HepG2 (cell line): ENCODE measurements at regions not wholly inside any gene's neighbourhood (a gene's known extent, or its start where the extent isn't known, plus 50 kb on each side); places are given as distances from the start of the nearest gene placed in this dataset.

Experiments used
- ATAC-seq: fragments of 200-7000 bp; cut with Tn5 transposase; 3 replicates; pipeline ENCODE4 v1.9.1; 2020; ENCODE audit warnings: mild to moderate bottlenecking, moderate library complexity
- BruUV-seq: library from RNA; stranded (reverse); fragments of 400-500 nt; replicated peaks from 2 replicates; lab custom pipeline; 2021; lab: Mats Ljungman, UMichigan
- CTCF ChIA-PET: fragments of 300-600 bp; formaldehyde crosslinking; extraction: SDS; loops from one replicate; lab custom pipeline; 2021; ENCODE audit warnings: low total read pairs, inconsistent platforms, low intra/inter-chr PET ratio; lab: Yijun Ruan, JAX
- POLR2A ChIA-PET: fragments of 350-600 bp; sonication (Branson Sonifier 250); formaldehyde crosslinking; loops from one replicate; lab custom pipeline; 2020; ENCODE audit warnings: antibody characterized with exemption, inconsistent platforms; lab: Yijun Ruan, JAX
- DNase-seq: peaks from one replicate; pipeline ENCODE4 v3.0.0-alpha.2; 2015; ENCODE audit warnings: low spot score
- FAIRE-seq: peaks from 3 replicates; lab custom pipeline; 2011; peaks lifted over from hg19 to GRCh38; lab: Jason Lieb, UNC
- H2AFZ ChIP-seq: one replicate; pipeline ENCODE4 v1.6.1; 2011; ENCODE audit warnings: low read length, inconsistent platforms
- H3K27ac ChIP-seq: fragments of 300-600 bp; 3 replicates; pipeline ENCODE4 v1.8.0; 2011; ENCODE audit warnings: mixed run types, mild to moderate bottlenecking, mixed read lengths, low read length, inconsistent platforms; ENCODE audit not compliant: insufficient read depth; ENCODE audit errors: extremely low read length
- H3K27me3 ChIP-seq, 2 experiments: fragments of 200-600 bp in 1 of 2; 2 replicates in 1 of 2; 3 replicates in 1 of 2; pipeline versions ENCODE4 v1.6.0 to v1.8.0; 2011; ENCODE audit warnings: low read length in 2 of 2, mild to moderate bottlenecking in 2 of 2, moderate library complexity in 2 of 2, inconsistent platforms in 1 of 2; ENCODE audit not compliant: insufficient read depth in 2 of 2, control insufficient read depth in 1 of 2
- H3K36me3 ChIP-seq, 2 experiments: fragments of 200-600 bp in 1 of 2; replicated peaks in 1 of 2; 2 replicates in 1 of 2; 3 replicates in 1 of 2; pipeline versions ENCODE4 v1.5.1 to v1.8.0; 2011; ENCODE audit warnings: low read length in 2 of 2, inconsistent platforms in 1 of 2; ENCODE audit not compliant: insufficient read depth in 2 of 2, control insufficient read depth in 1 of 2
- H3K4me1 ChIP-seq: 2 replicates; pipeline ENCODE4 v1.5.1; 2012; ENCODE audit warnings: low read length, inconsistent platforms; ENCODE audit not compliant: insufficient read depth
- H3K4me2 ChIP-seq: 2 replicates; pipeline ENCODE4 v1.6.0; 2011; ENCODE audit warnings: low read depth, low read length, inconsistent platforms
- H3K4me3 ChIP-seq, 3 experiments: fragments of 200-600 bp in 1 of 3; sonication (generic), shearing (Covaris generic) in 1 of 3; replicated peaks in 1 of 3; 2 replicates each; pipeline ENCODE4 v1.5.1; 2011 to 2016; ENCODE audit warnings: low read length in 3 of 3, inconsistent platforms in 2 of 3, low read depth in 2 of 3, mild to moderate bottlenecking in 2 of 3, control low read depth in 1 of 3, mixed read lengths in 1 of 3; ENCODE audit not compliant: insufficient read depth in 1 of 3
- H3K79me2 ChIP-seq: one replicate; pipeline ENCODE4 v1.6.1; 2011; ENCODE audit warnings: low read length, inconsistent platforms; ENCODE audit not compliant: insufficient read depth
- H3K9ac ChIP-seq: 2 replicates; pipeline ENCODE4 v1.6.0; 2011; ENCODE audit warnings: mild to moderate bottlenecking, low read depth, low read length, inconsistent platforms; ENCODE audit not compliant: insufficient read depth
- H3K9me3 ChIP-seq: 2 replicates; pipeline ENCODE4 v1.5.1; 2012; ENCODE audit warnings: mild to moderate bottlenecking, low read length
- H4K20me1 ChIP-seq: 2 replicates; pipeline ENCODE4 v1.6.0; 2011; ENCODE audit warnings: inconsistent platforms, mild to moderate bottlenecking, low read length, moderate library complexity; ENCODE audit not compliant: insufficient read depth
- CBX5 ChIP-seq: sonication (generic); formaldehyde crosslinking; IDR thresholded peaks from 2 replicates; pipeline ENCODE4 v1.4.0; 2020; ENCODE audit warnings: missing genetic modification reagents, borderline replicate concordance
- KAT7 ChIP-seq: IDR thresholded peaks from 2 replicates; pipeline ENCODE4 v1.6.1; 2018; ENCODE audit warnings: borderline replicate concordance, missing compliant biosample characterization
- NBN ChIP-seq: fragments of 450-650 bp; conservative IDR thresholded peaks from 2 replicates; pipeline ENCODE4 v1.6.1; 2017
- PHB2 ChIP-seq: fragments of 450-650 bp; IDR thresholded peaks from 2 replicates; pipeline ENCODE4 v1.6.1; 2018; ENCODE audit not compliant: partially characterized antibody
- SAP130 ChIP-seq: IDR thresholded peaks from 2 replicates; pipeline ENCODE4 v1.6.1; 2016; ENCODE audit warnings: low read depth
- SMAD1 ChIP-seq: sonication (generic); formaldehyde crosslinking; IDR thresholded peaks from 2 replicates; pipeline ENCODE4 v1.4.0; 2020; ENCODE audit warnings: missing genetic modification reagents, low read depth, mild to moderate bottlenecking, borderline replicate concordance
- TP53 ChIP-seq: sonication (generic); formaldehyde crosslinking; conservative IDR thresholded peaks from 2 replicates; pipeline ENCODE4 v1.4.0; 2020; ENCODE audit warnings: missing genetic modification reagents
- ZNF34 ChIP-seq: sonication (generic); formaldehyde crosslinking; IDR thresholded peaks from 2 replicates; pipeline ENCODE4 v1.4.0; 2020; ENCODE audit warnings: mild to moderate bottlenecking, missing genetic modification reagents, borderline replicate concordance
- ZNF383 ChIP-seq: sonication (generic); formaldehyde crosslinking; IDR thresholded peaks from 2 replicates; pipeline ENCODE4 v1.4.0; 2020; ENCODE audit warnings: missing genetic modification reagents, mild to moderate bottlenecking, borderline replicate concordance
- ZNF547 ChIP-seq: sonication (generic); formaldehyde crosslinking; IDR thresholded peaks from 2 replicates; pipeline ENCODE4 v1.5.1; 2020; ENCODE audit warnings: mild to moderate bottlenecking, missing genetic modification reagents
- ZNF761 ChIP-seq: sonication (generic); formaldehyde crosslinking; conservative IDR thresholded peaks from 2 replicates; pipeline ENCODE4 v1.4.0; 2020; ENCODE audit warnings: mild to moderate bottlenecking, missing genetic modification reagents
- ZNF781 ChIP-seq: sonication (generic); formaldehyde crosslinking; IDR thresholded peaks from 2 replicates; pipeline ENCODE4 v1.5.1; 2020; ENCODE audit warnings: borderline replicate concordance, mild to moderate bottlenecking, missing genetic modification reagents; ENCODE audit errors: not compliant biosample characterization
- ZSCAN29 ChIP-seq: sonication (generic); formaldehyde crosslinking; conservative IDR thresholded peaks from 2 replicates; pipeline ENCODE4 v1.4.0; 2020; ENCODE audit warnings: mild to moderate bottlenecking, missing genetic modification reagents
- WGBS: methylation state at CpG from one replicate; pipeline ENCODE4 v1.1.6; 2017; ENCODE audit warnings: low lambda C conversion rate; 5-methylcytosine and 5-hydroxymethylcytosine counted together
- in situ Hi-C: cut with HindIII; loops from 2 replicates; pipeline ENCODE4 v1.10.0; 2017; ENCODE audit warnings: low pct_unique_long_range_greater_than_20kb; ENCODE audit not compliant: extremely low pct_ligation_motif_present
- intact Hi-C: fragments of 100-400 bp; cut with micrococcal nuclease; formaldehyde crosslinking; loops from one replicate; pipeline ENCODE4 v1.10.0; 2022; ENCODE audit not compliant: unreplicated experiment
- TF ChIP-seq, protein P1 (sequence below): sonication (generic); formaldehyde crosslinking; IDR thresholded peaks from 2 replicates; pipeline ENCODE4 v1.5.1; 2020; ENCODE audit warnings: mild to moderate bottlenecking, missing genetic modification reagents
- TF ChIP-seq, protein P2 (sequence below): sonication (generic); formaldehyde crosslinking; IDR thresholded peaks from 2 replicates; pipeline ENCODE4 v1.5.1; 2020; ENCODE audit warnings: missing genetic modification reagents, mild to moderate bottlenecking, borderline replicate concordance
- TF ChIP-seq, protein P3 (sequence below): sonication (generic); formaldehyde crosslinking; IDR thresholded peaks from 2 replicates; pipeline ENCODE4 v1.4.0; 2020; ENCODE audit warnings: low read depth, mild to moderate bottlenecking, missing genetic modification reagents
- TF ChIP-seq, protein P4 (sequence below): sonication (generic); formaldehyde crosslinking; IDR thresholded peaks from 2 replicates; pipeline ENCODE4 v1.8.0; 2023; ENCODE audit warnings: mild to moderate bottlenecking, missing genetic modification reagents
- TF ChIP-seq, protein P5 (sequence below): sonication (generic); formaldehyde crosslinking; IDR thresholded peaks from 2 replicates; pipeline ENCODE4 v1.9.0; 2021; ENCODE audit warnings: missing genetic modification reagents, borderline replicate concordance

DNA sequence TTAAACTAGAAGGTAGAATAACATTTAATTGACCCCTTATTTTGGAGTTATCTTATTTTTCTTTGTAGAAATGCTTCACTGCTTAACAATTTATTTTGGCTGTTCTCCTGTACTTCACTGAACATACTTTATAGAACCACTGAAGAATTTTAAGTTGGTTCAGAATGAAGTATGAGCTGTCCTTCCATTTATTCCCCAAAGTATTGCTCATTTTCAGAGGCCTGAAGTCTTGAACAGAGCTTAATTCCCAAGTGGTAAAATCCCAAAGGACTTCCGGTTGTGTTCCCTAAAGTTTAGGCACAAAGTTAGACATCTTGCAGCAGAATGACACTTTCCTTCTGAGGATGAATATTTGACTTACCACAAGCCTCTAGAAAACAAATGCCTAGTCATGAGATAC lies 233.3 kb downstream of the TINAG start (continued):
- TF ChIP-seq PHB2, result no peak
- no peak for TF ChIP-seq TP53 (CRISPR knock-in tag)
- no peak for TF ChIP-seq SMAD1 (CRISPR knock-in tag)
- TF ChIP-seq, protein P1, sequence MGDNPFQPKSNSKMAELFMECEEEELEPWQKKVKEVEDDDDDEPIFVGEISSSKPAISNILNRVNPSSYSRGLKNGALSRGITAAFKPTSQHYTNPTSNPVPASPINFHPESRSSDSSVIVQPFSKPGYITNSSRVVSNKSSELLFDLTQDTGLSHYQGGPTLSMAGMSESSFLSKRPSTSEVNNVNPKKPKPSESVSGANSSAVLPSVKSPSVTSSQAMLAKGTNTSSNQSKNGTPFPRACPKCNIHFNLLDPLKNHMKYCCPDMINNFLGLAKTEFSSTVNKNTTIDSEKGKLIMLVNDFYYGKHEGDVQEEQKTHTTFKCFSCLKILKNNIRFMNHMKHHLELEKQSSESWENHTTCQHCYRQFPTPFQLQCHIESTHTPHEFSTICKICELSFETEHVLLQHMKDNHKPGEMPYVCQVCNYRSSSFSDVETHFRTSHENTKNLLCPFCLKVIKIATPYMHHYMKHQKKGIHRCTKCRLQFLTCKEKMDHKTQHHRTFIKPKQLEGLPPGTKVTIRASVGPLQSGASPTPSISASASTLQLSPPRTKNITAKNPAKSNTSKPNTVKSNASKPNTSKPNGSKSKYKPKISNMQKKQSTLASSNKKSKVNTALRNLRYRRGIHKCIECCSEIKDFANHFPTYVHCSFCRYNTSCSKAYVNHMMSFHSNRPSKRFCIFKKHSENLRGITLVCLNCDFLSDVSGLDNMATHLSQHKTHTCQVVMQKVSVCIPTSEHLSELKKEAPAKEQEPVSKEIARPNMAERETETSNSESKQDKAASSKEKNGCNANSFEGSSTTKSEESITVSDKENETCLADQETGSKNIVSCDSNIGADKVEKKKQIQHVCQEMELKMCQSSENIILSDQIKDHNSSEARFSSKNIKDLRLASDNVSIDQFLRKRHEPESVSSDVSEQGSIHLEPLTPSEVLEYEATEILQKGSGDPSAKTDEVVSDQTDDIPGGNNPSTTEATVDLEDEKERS (CRISPR knock-in tag), result no peak
- no peak for TF ChIP-seq KAT7 (CRISPR knock-in tag)
- TF ChIP-seq CBX5 (CRISPR knock-in tag), result no peak
- no peak for TF ChIP-seq ZNF781
- TF ChIP-seq ZNF383 (CRISPR knock-in tag), result no peak
- TF ChIP-seq, all 625 proteins: peak for 0

DNA sequence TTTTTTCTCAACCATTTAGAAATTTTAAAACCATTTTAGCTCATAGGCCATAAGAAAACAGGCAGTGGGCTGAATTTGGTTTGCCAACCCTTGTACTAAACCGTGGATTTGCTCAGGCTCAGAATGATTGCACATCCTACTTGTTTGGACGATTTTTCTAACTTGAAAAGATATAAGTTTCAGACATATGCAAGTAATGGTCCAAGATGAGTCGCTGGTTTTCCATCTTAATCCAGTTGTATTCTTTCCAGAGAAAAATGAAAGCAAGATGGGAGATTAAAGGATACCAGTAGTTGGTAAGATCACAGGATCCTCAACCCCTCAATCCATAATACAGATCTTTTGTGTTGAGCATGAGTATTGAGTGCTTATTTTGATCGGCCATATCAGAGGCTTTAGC lies 250.9 kb downstream of the TINAG start:
- H3K4me2 ChIP-seq, result no peak overlapping the region
- POLR2A ChIA-PET, result no interaction called here
- no peaks in the 10 kb centered on the region for H3K36me3 ChIP-seq
- ATAC-seq, result no peak
- 0 out of 2 replicates have a peak, but pooled peaks cover 4% of the 10 kb centered on the region for H3K9me3 ChIP-seq
- no peaks in the 10 kb centered on the region for H3K79me2 ChIP-seq
- DNase-seq, result no peak
- in situ Hi-C loops, result no loop called here
- TF ChIP-seq ZSCAN29 (CRISPR knock-in tag) (no peak), NBN (no peak), ZNF761 (CRISPR knock-in tag) (no peak), ZNF34 (CRISPR knock-in tag) (no peak), ZNF547 (CRISPR knock-in tag) (no peak), SAP130 (no peak)
- TF ChIP-seq, protein P2, sequence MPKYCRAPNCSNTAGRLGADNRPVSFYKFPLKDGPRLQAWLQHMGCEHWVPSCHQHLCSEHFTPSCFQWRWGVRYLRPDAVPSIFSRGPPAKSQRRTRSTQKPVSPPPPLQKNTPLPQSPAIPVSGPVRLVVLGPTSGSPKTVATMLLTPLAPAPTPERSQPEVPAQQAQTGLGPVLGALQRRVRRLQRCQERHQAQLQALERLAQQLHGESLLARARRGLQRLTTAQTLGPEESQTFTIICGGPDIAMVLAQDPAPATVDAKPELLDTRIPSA, result no peak
- TF ChIP-seq, protein P3, sequence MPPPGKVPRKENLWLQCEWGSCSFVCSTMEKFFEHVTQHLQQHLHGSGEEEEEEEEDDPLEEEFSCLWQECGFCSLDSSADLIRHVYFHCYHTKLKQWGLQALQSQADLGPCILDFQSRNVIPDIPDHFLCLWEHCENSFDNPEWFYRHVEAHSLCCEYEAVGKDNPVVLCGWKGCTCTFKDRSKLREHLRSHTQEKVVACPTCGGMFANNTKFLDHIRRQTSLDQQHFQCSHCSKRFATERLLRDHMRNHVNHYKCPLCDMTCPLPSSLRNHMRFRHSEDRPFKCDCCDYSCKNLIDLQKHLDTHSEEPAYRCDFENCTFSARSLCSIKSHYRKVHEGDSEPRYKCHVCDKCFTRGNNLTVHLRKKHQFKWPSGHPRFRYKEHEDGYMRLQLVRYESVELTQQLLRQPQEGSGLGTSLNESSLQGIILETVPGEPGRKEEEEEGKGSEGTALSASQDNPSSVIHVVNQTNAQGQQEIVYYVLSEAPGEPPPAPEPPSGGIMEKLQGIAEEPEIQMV (CRISPR knock-in tag), result no peak
- TF ChIP-seq, protein P4, sequence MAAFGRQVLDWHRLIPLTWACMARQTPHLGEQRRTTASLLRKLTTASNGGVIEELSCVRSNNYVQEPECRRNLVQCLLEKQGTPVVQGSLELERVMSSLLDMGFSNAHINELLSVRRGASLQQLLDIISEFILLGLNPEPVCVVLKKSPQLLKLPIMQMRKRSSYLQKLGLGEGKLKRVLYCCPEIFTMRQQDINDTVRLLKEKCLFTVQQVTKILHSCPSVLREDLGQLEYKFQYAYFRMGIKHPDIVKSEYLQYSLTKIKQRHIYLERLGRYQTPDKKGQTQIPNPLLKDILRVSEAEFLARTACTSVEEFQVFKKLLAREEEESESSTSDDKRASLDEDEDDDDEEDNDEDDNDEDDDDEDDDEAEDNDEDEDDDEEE (CRISPR knock-in tag), result no peak
- TF ChIP-seq, protein P5, sequence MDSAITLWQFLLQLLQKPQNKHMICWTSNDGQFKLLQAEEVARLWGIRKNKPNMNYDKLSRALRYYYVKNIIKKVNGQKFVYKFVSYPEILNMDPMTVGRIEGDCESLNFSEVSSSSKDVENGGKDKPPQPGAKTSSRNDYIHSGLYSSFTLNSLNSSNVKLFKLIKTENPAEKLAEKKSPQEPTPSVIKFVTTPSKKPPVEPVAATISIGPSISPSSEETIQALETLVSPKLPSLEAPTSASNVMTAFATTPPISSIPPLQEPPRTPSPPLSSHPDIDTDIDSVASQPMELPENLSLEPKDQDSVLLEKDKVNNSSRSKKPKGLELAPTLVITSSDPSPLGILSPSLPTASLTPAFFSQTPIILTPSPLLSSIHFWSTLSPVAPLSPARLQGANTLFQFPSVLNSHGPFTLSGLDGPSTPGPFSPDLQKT, result no peak
- H3K27me3 ChIP-seq, result no peaks in the 10 kb centered on the region
- FAIRE-seq, result no peak
- intact Hi-C loops, result no loop called here
- no TSS peak for BruUV-seq
- no peaks in the 10 kb centered on the region for H3K4me1 ChIP-seq
- 0% methylated on average over 4 of the region's 4 CpGs for WGBS
- H2AFZ ChIP-seq, result no peak overlapping the region
- H3K9ac ChIP-seq, result no peak overlapping the region
- H4K20me1 ChIP-seq, result no peaks in the 10 kb centered on the region
- CTCF ChIA-PET, result no interaction called here
- H3K27ac ChIP-seq, result no peak overlapping the region
- no peak overlapping the region for H3K4me3 ChIP-seq
